ENCODE measurements at regions not wholly inside any gene's neighbourhood (a gene's known extent, or its start where the extent isn't known, plus 50 kb on each side); places are given as distances from the start of the nearest gene placed in this dataset.

- TF ChIP-seq, protein P1, sequence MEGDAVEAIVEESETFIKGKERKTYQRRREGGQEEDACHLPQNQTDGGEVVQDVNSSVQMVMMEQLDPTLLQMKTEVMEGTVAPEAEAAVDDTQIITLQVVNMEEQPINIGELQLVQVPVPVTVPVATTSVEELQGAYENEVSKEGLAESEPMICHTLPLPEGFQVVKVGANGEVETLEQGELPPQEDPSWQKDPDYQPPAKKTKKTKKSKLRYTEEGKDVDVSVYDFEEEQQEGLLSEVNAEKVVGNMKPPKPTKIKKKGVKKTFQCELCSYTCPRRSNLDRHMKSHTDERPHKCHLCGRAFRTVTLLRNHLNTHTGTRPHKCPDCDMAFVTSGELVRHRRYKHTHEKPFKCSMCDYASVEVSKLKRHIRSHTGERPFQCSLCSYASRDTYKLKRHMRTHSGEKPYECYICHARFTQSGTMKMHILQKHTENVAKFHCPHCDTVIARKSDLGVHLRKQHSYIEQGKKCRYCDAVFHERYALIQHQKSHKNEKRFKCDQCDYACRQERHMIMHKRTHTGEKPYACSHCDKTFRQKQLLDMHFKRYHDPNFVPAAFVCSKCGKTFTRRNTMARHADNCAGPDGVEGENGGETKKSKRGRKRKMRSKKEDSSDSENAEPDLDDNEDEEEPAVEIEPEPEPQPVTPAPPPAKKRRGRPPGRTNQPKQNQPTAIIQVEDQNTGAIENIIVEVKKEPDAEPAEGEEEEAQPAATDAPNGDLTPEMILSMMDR (IDR thresholded peaks at IDR 0.05), result no peak
- no peak for TF ChIP-seq EP300 (IDR thresholded peaks at IDR 0.05)
These were observed 173.2 kb downstream of the BTBD3 start for GRCh38 chr20:12090920-12091319.

All from tibial nerve (tissue), 4 donors.